ENCODE measurements at regions not wholly inside any gene's neighbourhood (a gene's known extent, or its start where the extent isn't known, plus 50 kb on each side); places are given as distances from the start of the nearest gene placed in this dataset.
"Not testable (repeated sequence)": the region's sequence is repeated elsewhere in the genome, so short reads cannot be mapped to it uniquely, and the experiment has no call there.

- Histone ChIP-seq H3K4me1 (peaks cover 13% of the 10 kb centered on the region; the same call in 1 of the 2 replicates), H3K27me3 (no peaks in the 10 kb centered on the region), H3K9me3 (replicated peaks) (no peaks in the 10 kb centered on the region), H3K27ac (peak overlapping the region; percentile 51), H3K4me3 (no peak overlapping the region), H3K36me3 (no peaks in the 10 kb centered on the region)
- DNase-seq = no peak
Measured at GRCh38 chr6:12544821-12545565, 171.6 kb upstream of the PHACTR1 start.

GRCh38 chr6:12545619-12546409, 170.8 kb upstream of the PHACTR1 start:
- Histone ChIP-seq H3K4me3 (no peak overlapping the region), H3K27ac (peak overlapping the region; percentile 51), H3K4me1 (peaks cover 13% of the 10 kb centered on the region; the same call in 1 of the 2 replicates), H3K36me3 (no peaks in the 10 kb centered on the region), H3K27me3 (no peaks in the 10 kb centered on the region), H3K9me3 (replicated peaks) (no peaks in the 10 kb centered on the region)
- DNase-seq = peak; percentile 10 to 33

- no peak for DNase-seq
Measured at GRCh38 chr6:12546410-12547002, 170.1 kb upstream of the PHACTR1 start.

GRCh38 chr6:12548526-12548925, 168.0 kb upstream of the PHACTR1 start:
- no peak overlapping the region for H3K4me3 ChIP-seq
- no peaks in the 10 kb centered on the region for H3K27me3 ChIP-seq
- no peak for DNase-seq
- H3K27ac ChIP-seq = no peak overlapping the region
- H3K4me1 ChIP-seq = peaks cover 13% of the 10 kb centered on the region; the same call in 1 of the 2 replicates
- H3K36me3 ChIP-seq = no peaks in the 10 kb centered on the region
- no peaks in the 10 kb centered on the region for H3K9me3 ChIP-seq (replicated peaks)

More at GRCh38 chr6:12546410-12547002, 170.1 kb upstream of the PHACTR1 start:
- H3K4me1 ChIP-seq = peaks cover 13% of the 10 kb centered on the region; the same call in 1 of the 2 replicates
- H3K4me3 ChIP-seq = no peak overlapping the region
- no peaks in the 10 kb centered on the region for H3K9me3 ChIP-seq (replicated peaks)
- no peaks in the 10 kb centered on the region for H3K27me3 ChIP-seq
- H3K36me3 ChIP-seq = no peaks in the 10 kb centered on the region
- peak overlapping the region; percentile 51 for H3K27ac ChIP-seq

- not testable (repeated sequence) for H3K36me3 ChIP-seq; H3K27ac ChIP-seq; H3K4me3 ChIP-seq; DNase-seq; H3K27me3 ChIP-seq; H3K9me3 ChIP-seq (replicated peaks)
- peaks cover 13% of the 10 kb centered on the region; the same call in 1 of the 2 replicates for H3K4me1 ChIP-seq
Measured at GRCh38 chr6:12549445-12549844, 167.1 kb upstream of the PHACTR1 start.

- not testable (repeated sequence) for H3K36me3 ChIP-seq; H3K4me1 ChIP-seq; H3K27ac ChIP-seq; DNase-seq; H3K27me3 ChIP-seq; H3K4me3 ChIP-seq; H3K9me3 ChIP-seq (replicated peaks)
Measured at GRCh38 chr6:12554820-12555219, 161.7 kb upstream of the PHACTR1 start.

- no peak overlapping the region for H3K27ac ChIP-seq
- no peak for DNase-seq
- H3K36me3 ChIP-seq = no peaks in the 10 kb centered on the region
- H3K9me3 ChIP-seq (replicated peaks) = no peaks in the 10 kb centered on the region
- no peaks in the 10 kb centered on the region for H3K4me1 ChIP-seq
- no peaks in the 10 kb centered on the region for H3K27me3 ChIP-seq
- H3K4me3 ChIP-seq = no peak overlapping the region
Measured at GRCh38 chr6:12555267-12555666, 161.3 kb upstream of the PHACTR1 start.

GRCh38 chr6:12555781-12556180, 160.8 kb upstream of the PHACTR1 start:
- H3K9me3 ChIP-seq (replicated peaks) = no peaks in the 10 kb centered on the region
- no peaks in the 10 kb centered on the region for H3K36me3 ChIP-seq
- H3K4me1 ChIP-seq = no peaks in the 10 kb centered on the region
- DNase-seq = no peak
- H3K4me3 ChIP-seq = no peak overlapping the region
- no peak overlapping the region for H3K27ac ChIP-seq
- no peaks in the 10 kb centered on the region for H3K27me3 ChIP-seq

- no peak for DNase-seq
- Histone ChIP-seq H3K36me3 (no peaks in the 10 kb centered on the region), H3K4me3 (no peak overlapping the region), H3K27me3 (no peaks in the 10 kb centered on the region), H3K4me1 (no peaks in the 10 kb centered on the region), H3K27ac (no peak overlapping the region), H3K9me3 (replicated peaks) (no peaks in the 10 kb centered on the region)
Measured at GRCh38 chr6:12557765-12558164, 158.8 kb upstream of the PHACTR1 start.

GRCh38 chr6:12560315-12560714, 156.3 kb upstream of the PHACTR1 start:
- Histone ChIP-seq H3K4me1 (no peaks in the 10 kb centered on the region), H3K27me3 (no peaks in the 10 kb centered on the region), H3K27ac (no peak overlapping the region), H3K9me3 (replicated peaks) (no peaks in the 10 kb centered on the region), H3K4me3 (no peak overlapping the region), H3K36me3 (no peaks in the 10 kb centered on the region)
- DNase-seq = no peak

GRCh38 chr6:12566618-12567123, 149.9 kb upstream of the PHACTR1 start:
- no peak overlapping the region for H3K4me3 ChIP-seq
- H3K4me1 ChIP-seq = no peaks in the 10 kb centered on the region
- no peaks in the 10 kb centered on the region for H3K36me3 ChIP-seq
- H3K27me3 ChIP-seq = no peaks in the 10 kb centered on the region
- H3K9me3 ChIP-seq (replicated peaks) = no peaks in the 10 kb centered on the region
- no peak overlapping the region for H3K27ac ChIP-seq
- DNase-seq = no peak

GRCh38 chr6:12567682-12568081, 148.9 kb upstream of the PHACTR1 start:
- Histone ChIP-seq H3K4me3 (no peak overlapping the region), H3K9me3 (replicated peaks) (no peaks in the 10 kb centered on the region), H3K4me1 (no peaks in the 10 kb centered on the region), H3K27me3 (no peaks in the 10 kb centered on the region), H3K27ac (no peak overlapping the region), H3K36me3 (no peaks in the 10 kb centered on the region)
- no peak for DNase-seq

- Histone ChIP-seq H3K4me3 (no peak overlapping the region), H3K27ac (no peak overlapping the region), H3K27me3 (no peaks in the 10 kb centered on the region), H3K4me1 (0 out of 2 replicates have a peak, but pooled peaks cover 7% of the 10 kb centered on the region), H3K9me3 (replicated peaks) (no peaks in the 10 kb centered on the region), H3K36me3 (no peaks in the 10 kb centered on the region)
- DNase-seq = no peak
Measured at GRCh38 chr6:12569646-12570045, 146.9 kb upstream of the PHACTR1 start.

GRCh38 chr6:12570461-12571030, 146.0 kb upstream of the PHACTR1 start:
- Histone ChIP-seq H3K27me3 (no peaks in the 10 kb centered on the region), H3K27ac (no peak overlapping the region), H3K36me3 (no peaks in the 10 kb centered on the region), H3K4me3 (no peak overlapping the region), H3K4me1 (0 out of 2 replicates have a peak, but pooled peaks cover 7% of the 10 kb centered on the region), H3K9me3 (replicated peaks) (no peaks in the 10 kb centered on the region)
- no peak for DNase-seq

All from SJCRH30 (cell line).